Fibroblast of the aortic adventitia (primary cell): ENCODE measurements at regions not wholly inside any gene's neighbourhood (a gene's known extent, or its start where the extent isn't known, plus 50 kb on each side); places are given as distances from the start of the nearest gene placed in this dataset.
A peak's percentile ranks its signal among the peaks of the same experiment; 100 is the strongest.

ENCODE experiments used
- DNase-seq: peaks from one replicate; pipeline ENCODE4 v3.0.0-alpha.2; 2010; ENCODE audit warnings: low read depth
- H3K4me3 ChIP-seq: 2 replicates; pipeline ENCODE4 v1.5.1; 2011; ENCODE audit warnings: low read depth, mild to moderate bottlenecking, control low read depth, low read length, moderate library complexity
- TF ChIP-seq, protein P1 (sequence below): IDR thresholded peaks from 2 replicates; pipeline ENCODE4 v1.5.1; 2011; ENCODE audit warnings: mild to moderate bottlenecking, low read length, control low read depth, inconsistent platforms; ENCODE audit not compliant: insufficient read depth

DNA sequence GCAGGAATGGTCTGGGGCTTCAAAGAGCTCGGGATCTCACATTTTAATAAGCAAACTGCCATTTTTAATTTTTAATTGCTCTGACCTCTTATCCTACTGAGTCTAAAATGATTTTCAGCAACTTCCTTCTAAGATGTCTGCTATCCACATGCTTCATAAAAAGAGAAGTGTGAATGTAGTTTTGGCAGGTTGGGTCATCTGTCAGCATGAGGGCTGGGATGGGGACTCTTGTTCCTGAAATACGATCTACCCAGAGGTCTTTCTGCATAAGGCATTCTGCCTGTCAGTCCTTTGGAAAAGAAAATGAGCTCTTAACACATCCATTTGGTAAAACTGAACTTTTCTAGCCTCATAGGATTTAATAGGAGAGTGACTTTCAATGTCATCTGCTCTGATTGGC lies 252.8 kb upstream of the APCDD1 start:
- TF ChIP-seq, protein P1, sequence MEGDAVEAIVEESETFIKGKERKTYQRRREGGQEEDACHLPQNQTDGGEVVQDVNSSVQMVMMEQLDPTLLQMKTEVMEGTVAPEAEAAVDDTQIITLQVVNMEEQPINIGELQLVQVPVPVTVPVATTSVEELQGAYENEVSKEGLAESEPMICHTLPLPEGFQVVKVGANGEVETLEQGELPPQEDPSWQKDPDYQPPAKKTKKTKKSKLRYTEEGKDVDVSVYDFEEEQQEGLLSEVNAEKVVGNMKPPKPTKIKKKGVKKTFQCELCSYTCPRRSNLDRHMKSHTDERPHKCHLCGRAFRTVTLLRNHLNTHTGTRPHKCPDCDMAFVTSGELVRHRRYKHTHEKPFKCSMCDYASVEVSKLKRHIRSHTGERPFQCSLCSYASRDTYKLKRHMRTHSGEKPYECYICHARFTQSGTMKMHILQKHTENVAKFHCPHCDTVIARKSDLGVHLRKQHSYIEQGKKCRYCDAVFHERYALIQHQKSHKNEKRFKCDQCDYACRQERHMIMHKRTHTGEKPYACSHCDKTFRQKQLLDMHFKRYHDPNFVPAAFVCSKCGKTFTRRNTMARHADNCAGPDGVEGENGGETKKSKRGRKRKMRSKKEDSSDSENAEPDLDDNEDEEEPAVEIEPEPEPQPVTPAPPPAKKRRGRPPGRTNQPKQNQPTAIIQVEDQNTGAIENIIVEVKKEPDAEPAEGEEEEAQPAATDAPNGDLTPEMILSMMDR, result no peak
- no peak overlapping the region for H3K4me3 ChIP-seq
- no peak for DNase-seq

DNA sequence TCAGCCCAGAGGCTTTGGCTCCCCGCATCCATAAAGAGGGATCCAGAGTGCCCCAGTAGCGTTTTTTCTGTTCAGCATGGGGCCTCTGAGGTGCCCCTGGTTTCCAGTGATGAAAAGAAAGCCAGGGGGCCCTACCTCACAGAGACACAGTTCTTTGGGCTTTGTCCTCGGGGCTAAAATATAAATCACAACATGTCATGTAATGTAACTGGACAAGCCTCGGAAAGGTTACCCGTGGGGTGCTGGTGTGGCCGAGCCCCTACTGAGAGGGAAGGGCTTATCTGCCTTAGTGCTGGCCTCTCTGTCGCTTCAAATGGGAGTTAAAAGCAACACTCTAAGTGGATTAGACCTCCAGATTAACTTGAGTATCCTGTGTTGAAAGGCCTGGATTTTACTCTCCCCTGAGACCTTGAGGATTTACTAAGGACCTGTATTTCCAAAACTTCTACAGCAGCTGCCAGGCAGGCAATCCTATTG lies 251.6 kb upstream of the APCDD1 start:
- TF ChIP-seq, protein P1, result no peak
- no peak overlapping the region for H3K4me3 ChIP-seq
- DNase-seq, result no peak

DNA sequence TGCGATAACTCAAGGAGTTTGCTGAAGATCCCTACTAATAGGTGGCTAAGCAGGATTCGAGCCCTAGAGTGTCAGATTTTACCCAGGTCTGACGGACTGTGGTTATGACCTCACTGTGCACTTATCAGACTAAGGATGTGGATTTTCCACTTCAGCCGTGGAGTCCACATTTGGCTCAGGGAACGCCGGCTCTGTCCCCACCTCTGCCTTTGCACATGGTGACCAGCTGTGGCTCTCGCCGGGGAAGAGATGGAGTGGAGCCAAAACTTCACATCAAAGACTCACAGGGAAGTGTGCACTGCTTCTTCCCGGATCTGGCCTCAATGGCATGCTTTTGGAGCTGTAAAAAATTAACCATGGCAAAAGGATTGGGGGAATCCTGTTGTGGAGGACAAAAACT lies 249.3 kb upstream of the APCDD1 start:
- no peak overlapping the region for H3K4me3 ChIP-seq
- TF ChIP-seq, protein P1, result no peak
- DNase-seq, result no peak

DNA sequence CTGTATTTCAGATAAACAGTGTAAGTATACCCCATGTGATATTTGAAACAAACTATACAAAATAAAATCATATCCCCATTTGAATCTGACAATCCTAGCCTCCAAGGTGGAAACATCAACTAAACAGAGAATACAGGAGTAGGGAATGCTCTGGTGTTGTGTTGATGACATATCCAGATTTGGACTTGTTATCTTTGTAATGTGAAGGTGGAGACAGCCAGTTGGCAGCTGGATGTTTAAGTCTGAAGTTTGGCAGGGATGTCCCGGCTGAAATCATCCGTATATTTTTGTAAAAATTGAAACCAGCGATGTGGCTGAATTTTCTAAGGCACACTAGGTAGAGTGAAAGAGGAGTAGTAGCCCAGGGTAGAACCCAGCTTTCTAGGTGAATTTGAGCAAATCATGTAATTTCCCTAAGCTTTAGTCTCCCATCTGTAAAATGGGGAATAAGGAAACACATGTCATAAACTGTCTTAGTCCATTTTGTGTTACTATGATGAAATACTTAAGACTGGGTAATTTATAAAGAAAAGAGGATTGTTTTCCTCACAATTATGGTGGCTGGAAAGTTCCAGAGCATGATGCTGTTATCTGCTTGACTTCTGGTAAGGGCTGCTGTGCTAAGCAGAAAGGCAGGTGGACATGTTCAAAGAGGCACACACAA lies 246.6 kb upstream of the APCDD1 start:
- DNase-seq, result peak; percentile 32
- TF ChIP-seq, protein P1, result no peak
- H3K4me3 ChIP-seq, result no peak overlapping the region

DNA sequence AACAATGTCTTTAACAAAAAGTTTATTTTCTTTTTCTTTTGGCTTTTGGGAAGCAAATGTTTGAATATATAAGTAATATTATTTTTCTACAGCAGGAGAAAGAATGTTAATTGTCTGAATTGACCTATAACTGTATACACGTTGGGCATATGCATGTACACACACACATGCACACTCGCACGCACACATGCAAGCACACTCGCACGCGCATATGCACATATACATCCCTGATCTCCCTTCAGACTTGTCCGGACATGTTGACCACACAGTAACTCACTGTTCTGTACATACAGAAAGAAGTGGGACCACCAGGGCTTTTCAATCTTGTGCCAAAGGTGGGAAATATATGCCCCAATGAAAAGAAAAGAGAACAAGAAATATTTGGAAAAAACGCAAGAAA lies 245.1 kb upstream of the APCDD1 start:
- no peak for DNase-seq
- TF ChIP-seq, protein P1, result no peak
- no peak overlapping the region for H3K4me3 ChIP-seq

DNA sequence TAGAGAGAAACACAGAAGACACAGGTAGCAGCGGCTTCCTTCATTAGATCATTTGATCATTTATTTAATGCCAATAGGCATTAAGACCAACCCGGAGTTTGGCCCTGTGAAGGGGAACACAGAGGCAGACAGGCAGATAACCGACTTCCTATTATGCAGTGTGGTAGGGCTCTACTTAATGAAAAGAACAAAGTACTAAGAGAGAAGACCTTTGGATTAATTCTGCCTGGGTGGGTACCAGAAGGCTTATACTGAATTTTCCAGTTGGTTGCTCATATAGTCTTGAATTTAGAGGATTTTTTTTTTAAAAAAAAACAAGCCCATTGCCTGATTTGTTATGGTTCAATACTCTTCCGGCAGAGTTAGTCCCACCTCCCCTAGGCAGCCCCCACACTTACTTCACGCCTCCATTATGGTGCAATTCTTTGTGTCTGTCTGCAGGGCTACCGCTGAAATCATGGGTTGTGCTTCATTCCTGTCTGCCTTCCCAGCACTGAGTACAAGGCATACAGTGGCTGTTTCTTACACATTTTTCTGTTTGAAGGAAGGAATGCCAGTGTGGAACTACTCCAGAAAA lies 244.3 kb upstream of the APCDD1 start:
- no peak for DNase-seq
- TF ChIP-seq, protein P1, result no peak
- H3K4me3 ChIP-seq, result no peak overlapping the region

DNA sequence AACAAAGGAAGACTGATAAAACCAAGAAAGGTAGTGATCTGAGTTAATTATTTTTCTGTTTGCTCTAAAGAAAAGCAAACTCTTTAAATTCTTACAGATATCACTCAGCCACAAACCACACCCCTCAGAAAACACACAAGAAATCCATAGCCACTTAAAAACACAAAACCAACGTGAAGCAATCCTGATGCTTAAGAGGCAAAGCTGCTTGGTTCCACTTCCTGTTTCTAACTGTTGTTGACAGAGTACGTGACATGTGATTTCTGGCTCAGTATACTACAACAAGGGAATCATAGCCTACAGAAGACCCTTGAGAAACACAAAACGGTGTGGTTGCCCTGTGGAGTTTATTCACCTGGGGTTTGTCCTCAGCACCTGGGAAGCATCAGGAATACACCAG lies 240.9 kb upstream of the APCDD1 start:
- DNase-seq, result no peak
- TF ChIP-seq, protein P1, result no peak
- H3K4me3 ChIP-seq, result no peak overlapping the region
